ENCODE measurements at regions not wholly inside any gene's neighbourhood (a gene's known extent, or its start where the extent isn't known, plus 50 kb on each side); places are given as distances from the start of the nearest gene placed in this dataset.
A peak's percentile ranks its signal among the peaks of the same experiment; 100 is the strongest.

GRCh38 chr2:52874466-52875106 is 893.0 kb upstream of the CHAC2 start:
- no peaks in the 10 kb centered on the region for H4K20me1 ChIP-seq (ENCODE audit: insufficient read depth)
- H3K79me2 ChIP-seq (ENCODE audit: insufficient read depth), result no peaks in the 10 kb centered on the region
- H3K4me3 ChIP-seq, result no peak overlapping the region
- WGBS, 2 experiments (ENCODE audit: low coverage in 1 of 2, low lambda C conversion rate in 2 of 2, missing lambda C conversion rate in 2 of 2), result 21 to 27% methylated on average over 6 of the region's 6 CpGs
- no peaks in the 10 kb centered on the region for H3F3A ChIP-seq (ENCODE audit: insufficient read depth)
- H3K9me3 ChIP-seq (ENCODE audit: low read depth), result no peaks in the 10 kb centered on the region
- H2AFZ ChIP-seq, result no peak overlapping the region
- TF ChIP-seq EZH2phosphoT487 (IDR thresholded peaks at IDR 0.05; ENCODE audit: insufficient read depth, low read depth) (no peak), EZH2 (IDR thresholded peaks at IDR 0.05; ENCODE audit: insufficient read depth, poor library complexity, severe bottlenecking) (no peak)
- no peak overlapping the region for H3K27ac ChIP-seq
- H3K9ac ChIP-seq, result no peak overlapping the region
- H3K36me3 ChIP-seq (ENCODE audit: low read depth), result no peaks in the 10 kb centered on the region
- H3K4me1 ChIP-seq (ENCODE audit: insufficient read depth), result no peaks in the 10 kb centered on the region
- no peaks in the 10 kb centered on the region for H3K9me2 ChIP-seq (ENCODE audit: insufficient read depth)
- no peak overlapping the region for H3K4me2 ChIP-seq (ENCODE audit: unreplicated experiment)
- in situ Hi-C loops (cut with MboI), result no loop called here
- peak; percentile 1 for DNase-seq
- H3K27me3 ChIP-seq (replicated peaks; ENCODE audit: insufficient read depth), result no peaks in the 10 kb centered on the region

- in situ Hi-C loops (cut with MboI), result no loop called here
- H3K4me2 ChIP-seq (ENCODE audit: unreplicated experiment), result peak overlapping the region; percentile 1
- 0 out of 2 replicates have a peak, but pooled peaks cover 9% of the 10 kb centered on the region for H3K4me1 ChIP-seq (ENCODE audit: insufficient read depth)
- no peak overlapping the region for H3K27ac ChIP-seq
- H3K27me3 ChIP-seq (replicated peaks; ENCODE audit: insufficient read depth), result no peaks in the 10 kb centered on the region
- no peaks in the 10 kb centered on the region for H3K9me3 ChIP-seq (ENCODE audit: low read depth)
- no peak for TF ChIP-seq EZH2phosphoT487 (IDR thresholded peaks at IDR 0.05; ENCODE audit: insufficient read depth, low read depth)
- TF ChIP-seq EZH2 (IDR thresholded peaks at IDR 0.05; ENCODE audit: insufficient read depth, poor library complexity, severe bottlenecking), result no peak
- H3K4me3 ChIP-seq, result no peak overlapping the region
- H3K36me3 ChIP-seq (ENCODE audit: low read depth), result no peaks in the 10 kb centered on the region
- H3F3A ChIP-seq (ENCODE audit: insufficient read depth), result no peaks in the 10 kb centered on the region
- H3K9ac ChIP-seq, result no peak overlapping the region
- peak; percentile 14 for DNase-seq
- H4K20me1 ChIP-seq (ENCODE audit: insufficient read depth), result no peaks in the 10 kb centered on the region
- WGBS, 2 experiments (ENCODE audit: low coverage in 1 of 2, low lambda C conversion rate in 2 of 2, missing lambda C conversion rate in 2 of 2), result 16 to 23% methylated on average over 3 of the region's 3 CpGs
- H3K79me2 ChIP-seq (ENCODE audit: insufficient read depth), result no peaks in the 10 kb centered on the region
- no peak overlapping the region for H2AFZ ChIP-seq
- no peaks in the 10 kb centered on the region for H3K9me2 ChIP-seq (ENCODE audit: insufficient read depth)
These were observed 904.8 kb upstream of the CHAC2 start for GRCh38 chr2:52862801-52863200.

DNA sequence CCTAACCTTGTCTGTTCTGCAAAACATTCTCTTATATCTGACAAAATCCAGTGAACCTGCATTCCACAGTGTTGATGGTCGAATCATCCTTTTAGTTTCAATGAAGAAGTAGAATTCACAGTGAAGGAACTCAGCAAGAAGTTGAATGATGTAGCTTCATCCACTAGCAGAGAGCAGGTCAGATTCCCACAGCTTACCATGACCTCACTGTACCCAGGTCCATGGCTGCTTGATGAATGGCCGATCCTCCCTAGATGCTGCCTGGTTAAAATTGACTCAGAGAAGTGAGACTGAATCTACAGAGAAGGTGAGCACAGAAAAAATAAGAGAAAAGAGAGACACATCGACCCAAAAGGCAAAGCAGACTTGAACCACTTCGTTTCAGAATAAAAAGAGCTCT is 906.0 kb upstream of the CHAC2 start:
- no peak overlapping the region for H3K4me3 ChIP-seq
- H3K4me1 ChIP-seq (ENCODE audit: insufficient read depth), result 0 out of 2 replicates have a peak, but pooled peaks cover 9% of the 10 kb centered on the region
- WGBS, 2 experiments (ENCODE audit: low coverage in 1 of 2, low lambda C conversion rate in 2 of 2, missing lambda C conversion rate in 2 of 2), result 53% methylated on average over 4 of the region's 4 CpGs
- H3K79me2 ChIP-seq (ENCODE audit: insufficient read depth), result no peaks in the 10 kb centered on the region
- H3F3A ChIP-seq (ENCODE audit: insufficient read depth), result no peaks in the 10 kb centered on the region
- no peak overlapping the region for H3K4me2 ChIP-seq (ENCODE audit: unreplicated experiment)
- no peaks in the 10 kb centered on the region for H3K36me3 ChIP-seq (ENCODE audit: low read depth)
- in situ Hi-C loops (cut with MboI), result no loop called here
- no peak for DNase-seq
- no peaks in the 10 kb centered on the region for H3K9me2 ChIP-seq (ENCODE audit: insufficient read depth)
- no peak overlapping the region for H2AFZ ChIP-seq
- no peak overlapping the region for H3K9ac ChIP-seq
- no peaks in the 10 kb centered on the region for H4K20me1 ChIP-seq (ENCODE audit: insufficient read depth)
- no peak overlapping the region for H3K27ac ChIP-seq
- H3K27me3 ChIP-seq (replicated peaks; ENCODE audit: insufficient read depth), result no peaks in the 10 kb centered on the region
- H3K9me3 ChIP-seq (ENCODE audit: low read depth), result no peaks in the 10 kb centered on the region
- TF ChIP-seq EZH2phosphoT487 (IDR thresholded peaks at IDR 0.05; ENCODE audit: insufficient read depth, low read depth), result no peak
- TF ChIP-seq EZH2 (IDR thresholded peaks at IDR 0.05; ENCODE audit: insufficient read depth, poor library complexity, severe bottlenecking), result no peak

- H3K9me3 ChIP-seq (ENCODE audit: low read depth), result no peaks in the 10 kb centered on the region
- no peak overlapping the region for H3K4me2 ChIP-seq (ENCODE audit: unreplicated experiment)
- in situ Hi-C loops (cut with MboI), result no loop called here
- H3K9me2 ChIP-seq (ENCODE audit: insufficient read depth), result no peaks in the 10 kb centered on the region
- H3K27ac ChIP-seq, result no peak overlapping the region
- 0 out of 2 replicates have a peak, but pooled peaks cover 9% of the 10 kb centered on the region for H3K4me1 ChIP-seq (ENCODE audit: insufficient read depth)
- H3K79me2 ChIP-seq (ENCODE audit: insufficient read depth), result no peaks in the 10 kb centered on the region
- DNase-seq, result no peak
- no peaks in the 10 kb centered on the region for H3K36me3 ChIP-seq (ENCODE audit: low read depth)
- no peaks in the 10 kb centered on the region for H3F3A ChIP-seq (ENCODE audit: insufficient read depth)
- no peak overlapping the region for H3K9ac ChIP-seq
- H3K27me3 ChIP-seq (replicated peaks; ENCODE audit: insufficient read depth), result no peaks in the 10 kb centered on the region
- no peak overlapping the region for H2AFZ ChIP-seq
- TF ChIP-seq EZH2 (IDR thresholded peaks at IDR 0.05; ENCODE audit: insufficient read depth, poor library complexity, severe bottlenecking) (no peak), EZH2phosphoT487 (IDR thresholded peaks at IDR 0.05; ENCODE audit: insufficient read depth, low read depth) (no peak)
- no peak overlapping the region for H3K4me3 ChIP-seq
- WGBS, 2 experiments (ENCODE audit: low coverage in 1 of 2, low lambda C conversion rate in 2 of 2, missing lambda C conversion rate in 2 of 2), result 62 to 92% methylated on average over 2 of the region's 2 CpGs
- H4K20me1 ChIP-seq (ENCODE audit: insufficient read depth), result no peaks in the 10 kb centered on the region
These were observed 908.5 kb upstream of the CHAC2 start for GRCh38 chr2:52859065-52859464.

Measured in GM23248 (cell line).